WTC11 (cell line): ENCODE measurements at regions not wholly inside any gene's neighbourhood (a gene's known extent, or its start where the extent isn't known, plus 50 kb on each side); places are given as distances from the start of the nearest gene placed in this dataset.

Experiments used
- ATAC-seq: fragments of 200-7000 bp; cut with Tn5 transposase; 2 replicates; pipeline ENCODE4 v1.10.0; 2021; ENCODE audit warnings: mild to moderate bottlenecking, moderate library complexity
- CTCF ChIA-PET: fragments of 300-600 bp; sonication (Branson Sonifier 250); formaldehyde crosslinking; loops from one replicate; lab custom pipeline; 2021; ENCODE audit warnings: antibody characterized with exemption; lab: Charles Lee
- POLR2A ChIA-PET: fragments of 350-600 bp; sonication (Branson Sonifier 250); formaldehyde crosslinking; loops from one replicate; lab custom pipeline; 2021; ENCODE audit warnings: antibody characterized with exemption; lab: Charles Lee
- DNase-seq: peaks from one replicate; pipeline ENCODE4 v3.0.0; 2021; ENCODE audit warnings: low spot score
- H3K27ac Mint-ChIP-seq: 2 replicates; pipeline ENCODE4 v1.8.0; 2021; ENCODE audit warnings: mixed read lengths
- H3K27me3 Mint-ChIP-seq: 2 replicates; pipeline ENCODE4 v1.8.0; 2021; ENCODE audit warnings: low read depth, mild to moderate bottlenecking, moderate library complexity, mixed read lengths
- H3K36me3 Mint-ChIP-seq: 2 replicates; pipeline ENCODE4 v1.8.0; 2021; ENCODE audit warnings: mixed read lengths
- H3K4me1 Mint-ChIP-seq: 2 replicates; pipeline ENCODE4 v1.8.0; 2022; ENCODE audit warnings: mixed read lengths
- H3K4me3 Mint-ChIP-seq: 2 replicates; pipeline ENCODE4 v1.8.0; 2021; ENCODE audit warnings: mild to moderate bottlenecking, moderate library complexity, mixed read lengths
- H3K9me3 Mint-ChIP-seq: 2 replicates; pipeline ENCODE4 v1.8.0; 2021; ENCODE audit warnings: mixed read lengths
- ATF1 ChIP-seq: sonication (generic); formaldehyde crosslinking; IDR thresholded peaks from 2 replicates; pipeline ENCODE4 v1.8.1; 2023; ENCODE audit warnings: mild to moderate bottlenecking, moderate library complexity, missing genetic modification reagents
- FOXK1 ChIP-seq: sonication (generic); formaldehyde crosslinking; IDR thresholded peaks from 2 replicates; pipeline ENCODE4 v1.8.0; 2022; ENCODE audit warnings: mild to moderate bottlenecking, moderate library complexity, missing genetic modification reagents
- JUN ChIP-seq: sonication (generic); formaldehyde crosslinking; IDR thresholded peaks from 2 replicates; pipeline ENCODE4 v1.8.0; 2023; ENCODE audit warnings: mild to moderate bottlenecking, missing genetic modification reagents
- NFYB ChIP-seq: sonication (generic); formaldehyde crosslinking; conservative IDR thresholded peaks from 2 replicates; pipeline ENCODE4 v1.8.0; 2022; ENCODE audit warnings: low read depth, missing genetic modification reagents
- SMAD3 ChIP-seq: sonication (generic); formaldehyde crosslinking; IDR thresholded peaks from 2 replicates; pipeline ENCODE4 v1.8.0; 2022; ENCODE audit warnings: missing genetic modification reagents, mild to moderate bottlenecking, borderline replicate concordance
- SOX15 ChIP-seq: fragments of 250-450 bp; sonication (Bioruptor Pico); IDR thresholded peaks from 2 replicates; pipeline ENCODE4 v1.9.0; 2021; ENCODE audit warnings: mild to moderate bottlenecking
- SP1 ChIP-seq: sonication (generic); formaldehyde crosslinking; conservative IDR thresholded peaks from 2 replicates; pipeline ENCODE4 v1.8.1; 2022; ENCODE audit warnings: missing genetic modification reagents
- ZNF396 ChIP-seq: fragments of 250-450 bp; sonication (Bioruptor Pico); IDR thresholded peaks from 2 replicates; pipeline ENCODE4 v1.8.0; 2021; ENCODE audit warnings: mild to moderate bottlenecking, moderate library complexity, borderline replicate concordance
- ZNF671 ChIP-seq: fragments of 250-450 bp; sonication (Bioruptor Pico); IDR thresholded peaks from 2 replicates; pipeline ENCODE4 v1.8.0; 2021; ENCODE audit warnings: mild to moderate bottlenecking
- TF ChIP-seq, protein P1 (sequence below): sonication (generic); formaldehyde crosslinking; IDR thresholded peaks from 2 replicates; pipeline ENCODE4 v1.8.1; 2022; ENCODE audit warnings: missing genetic modification reagents, borderline replicate concordance
- TF ChIP-seq, protein P2 (sequence below): sonication (generic); formaldehyde crosslinking; IDR thresholded peaks from 2 replicates; pipeline ENCODE4 v1.8.0; 2023; ENCODE audit warnings: missing genetic modification reagents
- TF ChIP-seq, protein P3 (sequence below): fragments of 250-450 bp; sonication (Bioruptor Pico); IDR thresholded peaks from 2 replicates; pipeline ENCODE4 v1.9.0; 2021; ENCODE audit warnings: mild to moderate bottlenecking
- TF ChIP-seq, protein P4 (sequence below): fragments of 250-450 bp; sonication (Bioruptor Pico); IDR thresholded peaks from 2 replicates; pipeline ENCODE4 v2.1.2; 2022; ENCODE audit warnings: mild to moderate bottlenecking, moderate library complexity
- TF ChIP-seq, protein P5 (sequence below): sonication (generic); formaldehyde crosslinking; IDR thresholded peaks from 2 replicates; pipeline ENCODE4 v1.8.1; 2022; ENCODE audit warnings: low read depth, mild to moderate bottlenecking, moderate library complexity, missing genetic modification reagents, borderline replicate concordance
- TF ChIP-seq, protein P6 (sequence below): sonication (generic); formaldehyde crosslinking; IDR thresholded peaks from 2 replicates; pipeline ENCODE4 v1.8.0; 2022; ENCODE audit warnings: mild to moderate bottlenecking, missing genetic modification reagents
- TF ChIP-seq, protein P7 (sequence below): sonication (generic); formaldehyde crosslinking; IDR thresholded peaks from 2 replicates; pipeline ENCODE4 v1.8.0; 2022; ENCODE audit warnings: mild to moderate bottlenecking, missing genetic modification reagents
- TF ChIP-seq, protein P8 (sequence below): fragments of 250-450 bp; sonication (Bioruptor Pico); IDR thresholded peaks from 2 replicates; pipeline ENCODE4 v1.9.0; 2021; ENCODE audit warnings: moderate library complexity, mild to moderate bottlenecking, inconsistent platforms, borderline replicate concordance

DNA sequence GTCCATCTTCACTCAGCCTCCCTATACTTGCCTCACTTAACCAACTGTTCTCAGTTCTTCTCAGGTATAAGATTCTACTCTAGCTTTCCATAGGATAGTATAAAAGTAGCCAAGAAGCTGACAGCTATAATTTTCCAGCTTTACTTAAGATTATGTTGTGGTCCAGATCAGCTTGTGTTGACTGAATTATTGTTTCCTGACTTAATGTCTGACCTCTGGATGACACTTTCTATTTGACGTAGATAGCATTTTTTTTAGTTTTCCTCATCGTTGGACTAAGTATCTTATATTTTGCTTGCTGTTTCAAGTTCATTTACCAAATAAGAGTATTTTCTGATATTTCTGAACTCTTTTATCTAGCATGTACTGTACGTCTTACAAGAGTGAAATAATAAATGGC is 1272.5 kb upstream of the CDH2 start:
- POLR2A ChIA-PET = no interaction called here
- CTCF ChIA-PET = no interaction called here
- no peak overlapping the region for H3K4me3 Mint-ChIP-seq
- 0 out of 2 replicates have a peak, but pooled peaks cover 5% of the 10 kb centered on the region for H3K9me3 Mint-ChIP-seq
- no peaks in the 10 kb centered on the region for H3K36me3 Mint-ChIP-seq
- H3K4me1 Mint-ChIP-seq = no peaks in the 10 kb centered on the region
- TF ChIP-seq, protein P1, sequence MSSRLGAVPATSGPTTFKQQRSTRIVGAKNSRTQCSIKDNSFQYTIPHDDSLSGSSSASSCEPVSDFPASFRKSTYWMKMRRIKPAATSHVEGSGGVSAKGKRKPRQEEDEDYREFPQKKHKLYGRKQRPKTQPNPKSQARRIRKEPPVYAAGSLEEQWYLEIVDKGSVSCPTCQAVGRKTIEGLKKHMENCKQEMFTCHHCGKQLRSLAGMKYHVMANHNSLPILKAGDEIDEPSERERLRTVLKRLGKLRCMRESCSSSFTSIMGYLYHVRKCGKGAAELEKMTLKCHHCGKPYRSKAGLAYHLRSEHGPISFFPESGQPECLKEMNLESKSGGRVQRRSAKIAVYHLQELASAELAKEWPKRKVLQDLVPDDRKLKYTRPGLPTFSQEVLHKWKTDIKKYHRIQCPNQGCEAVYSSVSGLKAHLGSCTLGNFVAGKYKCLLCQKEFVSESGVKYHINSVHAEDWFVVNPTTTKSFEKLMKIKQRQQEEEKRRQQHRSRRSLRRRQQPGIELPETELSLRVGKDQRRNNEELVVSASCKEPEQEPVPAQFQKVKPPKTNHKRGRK (CRISPR knock-in tag) = no peak
- TF ChIP-seq, protein P2, sequence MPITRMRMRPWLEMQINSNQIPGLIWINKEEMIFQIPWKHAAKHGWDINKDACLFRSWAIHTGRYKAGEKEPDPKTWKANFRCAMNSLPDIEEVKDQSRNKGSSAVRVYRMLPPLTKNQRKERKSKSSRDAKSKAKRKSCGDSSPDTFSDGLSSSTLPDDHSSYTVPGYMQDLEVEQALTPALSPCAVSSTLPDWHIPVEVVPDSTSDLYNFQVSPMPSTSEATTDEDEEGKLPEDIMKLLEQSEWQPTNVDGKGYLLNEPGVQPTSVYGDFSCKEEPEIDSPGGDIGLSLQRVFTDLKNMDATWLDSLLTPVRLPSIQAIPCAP (CRISPR knock-in tag) = no peak
- TF ChIP-seq ZNF396 (CRISPR knock-in tag) (no peak), SP1 (CRISPR knock-in tag) (no peak), JUN (no peak), SMAD3 (CRISPR knock-in tag) (no peak), SOX15 (CRISPR knock-in tag) (no peak), ZNF671 (CRISPR knock-in tag) (no peak), ATF1 (CRISPR knock-in tag) (no peak), NFYB (CRISPR knock-in tag) (no peak)
- TF ChIP-seq, protein P3, sequence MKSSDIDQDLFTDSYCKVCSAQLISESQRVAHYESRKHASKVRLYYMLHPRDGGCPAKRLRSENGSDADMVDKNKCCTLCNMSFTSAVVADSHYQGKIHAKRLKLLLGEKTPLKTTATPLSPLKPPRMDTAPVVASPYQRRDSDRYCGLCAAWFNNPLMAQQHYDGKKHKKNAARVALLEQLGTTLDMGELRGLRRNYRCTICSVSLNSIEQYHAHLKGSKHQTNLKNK = no peak
- TF ChIP-seq, protein P4, sequence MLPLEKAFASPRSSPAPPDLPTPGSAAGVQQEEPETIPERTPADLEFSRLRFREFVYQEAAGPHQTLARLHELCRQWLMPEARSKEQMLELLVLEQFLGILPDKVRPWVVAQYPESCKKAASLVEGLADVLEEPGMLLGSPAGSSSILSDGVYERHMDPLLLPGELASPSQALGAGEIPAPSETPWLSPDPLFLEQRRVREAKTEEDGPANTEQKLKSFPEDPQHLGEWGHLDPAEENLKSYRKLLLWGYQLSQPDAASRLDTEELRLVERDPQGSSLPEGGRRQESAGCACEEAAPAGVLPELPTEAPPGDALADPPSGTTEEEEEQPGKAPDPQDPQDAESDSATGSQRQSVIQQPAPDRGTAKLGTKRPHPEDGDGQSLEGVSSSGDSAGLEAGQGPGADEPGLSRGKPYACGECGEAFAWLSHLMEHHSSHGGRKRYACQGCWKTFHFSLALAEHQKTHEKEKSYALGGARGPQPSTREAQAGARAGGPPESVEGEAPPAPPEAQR (CRISPR knock-in tag) = no peak
- TF ChIP-seq, protein P5, sequence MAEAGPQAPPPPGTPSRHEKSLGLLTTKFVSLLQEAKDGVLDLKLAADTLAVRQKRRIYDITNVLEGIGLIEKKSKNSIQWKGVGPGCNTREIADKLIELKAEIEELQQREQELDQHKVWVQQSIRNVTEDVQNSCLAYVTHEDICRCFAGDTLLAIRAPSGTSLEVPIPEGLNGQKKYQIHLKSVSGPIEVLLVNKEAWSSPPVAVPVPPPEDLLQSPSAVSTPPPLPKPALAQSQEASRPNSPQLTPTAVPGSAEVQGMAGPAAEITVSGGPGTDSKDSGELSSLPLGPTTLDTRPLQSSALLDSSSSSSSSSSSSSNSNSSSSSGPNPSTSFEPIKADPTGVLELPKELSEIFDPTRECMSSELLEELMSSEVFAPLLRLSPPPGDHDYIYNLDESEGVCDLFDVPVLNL (CRISPR knock-in tag) = no peak
- TF ChIP-seq, protein P6, sequence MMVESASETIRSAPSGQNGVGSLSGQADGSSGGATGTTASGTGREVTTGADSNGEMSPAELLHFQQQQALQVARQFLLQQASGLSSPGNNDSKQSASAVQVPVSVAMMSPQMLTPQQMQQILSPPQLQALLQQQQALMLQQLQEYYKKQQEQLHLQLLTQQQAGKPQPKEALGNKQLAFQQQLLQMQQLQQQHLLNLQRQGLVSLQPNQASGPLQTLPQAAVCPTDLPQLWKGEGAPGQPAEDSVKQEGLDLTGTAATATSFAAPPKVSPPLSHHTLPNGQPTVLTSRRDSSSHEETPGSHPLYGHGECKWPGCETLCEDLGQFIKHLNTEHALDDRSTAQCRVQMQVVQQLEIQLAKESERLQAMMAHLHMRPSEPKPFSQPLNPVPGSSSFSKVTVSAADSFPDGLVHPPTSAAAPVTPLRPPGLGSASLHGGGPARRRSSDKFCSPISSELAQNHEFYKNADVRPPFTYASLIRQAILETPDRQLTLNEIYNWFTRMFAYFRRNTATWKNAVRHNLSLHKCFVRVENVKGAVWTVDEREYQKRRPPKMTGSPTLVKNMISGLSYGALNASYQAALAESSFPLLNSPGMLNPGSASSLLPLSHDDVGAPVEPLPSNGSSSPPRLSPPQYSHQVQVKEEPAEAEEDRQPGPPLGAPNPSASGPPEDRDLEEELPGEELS (CRISPR knock-in tag) = no peak
- TF ChIP-seq, protein P7, sequence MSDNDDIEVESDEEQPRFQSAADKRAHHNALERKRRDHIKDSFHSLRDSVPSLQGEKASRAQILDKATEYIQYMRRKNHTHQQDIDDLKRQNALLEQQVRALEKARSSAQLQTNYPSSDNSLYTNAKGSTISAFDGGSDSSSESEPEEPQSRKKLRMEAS (CRISPR knock-in tag) = no peak
- no peaks in the 10 kb centered on the region for H3K27me3 Mint-ChIP-seq
- DNase-seq = no peak
- no peak for ATAC-seq
- H3K27ac Mint-ChIP-seq = no peak overlapping the region

DNA sequence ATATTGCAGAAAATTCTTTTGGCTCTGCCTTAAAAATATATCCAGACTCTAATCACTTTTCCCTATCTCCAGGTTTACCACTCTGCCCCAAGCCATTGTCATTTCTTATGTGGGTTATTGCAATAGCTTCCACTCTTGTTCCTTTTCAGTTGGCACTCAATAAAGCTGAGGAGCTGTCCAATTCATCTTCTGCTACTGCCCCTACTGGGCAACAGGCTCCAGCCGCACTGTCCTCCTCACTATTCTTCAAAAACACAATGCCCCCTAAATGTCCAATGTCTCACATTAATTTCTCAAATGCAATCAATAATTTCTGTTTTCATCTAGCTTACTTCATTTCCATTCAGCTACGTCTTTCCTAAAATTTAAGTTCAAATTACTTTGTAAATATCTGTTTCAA is 1262.5 kb upstream of the CDH2 start:
- POLR2A ChIA-PET = no interaction called here
- no peaks in the 10 kb centered on the region for H3K36me3 Mint-ChIP-seq
- ATAC-seq (no peak), DNase-seq (no peak)
- peaks cover 5% of the 10 kb centered on the region for H3K9me3 Mint-ChIP-seq
- no peaks in the 10 kb centered on the region for H3K27me3 Mint-ChIP-seq
- H3K4me3 Mint-ChIP-seq = no peak overlapping the region
- H3K27ac Mint-ChIP-seq = no peak overlapping the region
- H3K4me1 Mint-ChIP-seq = peaks cover 2% of the 10 kb centered on the region
- CTCF ChIA-PET = no interaction called here
- TF ChIP-seq, protein P4 (CRISPR knock-in tag) = no peak
- TF ChIP-seq, protein P8, sequence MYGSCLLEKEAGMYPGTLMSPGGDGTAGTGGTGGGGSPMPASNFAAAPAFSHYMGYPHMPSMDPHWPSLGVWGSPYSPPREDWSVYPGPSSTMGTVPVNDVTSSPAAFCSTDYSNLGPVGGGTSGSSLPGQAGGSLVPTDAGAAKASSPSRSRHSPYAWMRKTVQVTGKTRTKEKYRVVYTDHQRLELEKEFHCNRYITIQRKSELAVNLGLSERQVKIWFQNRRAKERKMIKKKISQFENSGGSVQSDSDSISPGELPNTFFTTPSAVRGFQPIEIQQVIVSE = no peak
- TF ChIP-seq, protein P2 (CRISPR knock-in tag) = no peak
- TF ChIP-seq SMAD3 (CRISPR knock-in tag) = no peak
- no peak for TF ChIP-seq FOXK1 (CRISPR knock-in tag)
